HCT116 (cell line): ENCODE measurements at regions not wholly inside any gene's neighbourhood (a gene's known extent, or its start where the extent isn't known, plus 50 kb on each side); places are given as distances from the start of the nearest gene placed in this dataset.

Experiments
- ATAC-seq: fragments of 200-7000 bp; cut with Tn5 transposase; 2 replicates; pipeline ENCODE4 v1.9.1; 2020; ENCODE audit warnings: mild to moderate bottlenecking, moderate library complexity
- BruUV-seq: library from RNA; stranded (reverse); fragments of 400-500 nt; replicated peaks from 2 replicates; lab custom pipeline; 2021; lab: Mats Ljungman, UMichigan
- CTCF ChIA-PET: fragments of 300-600 bp; sonication (Branson Sonifier 250); formaldehyde crosslinking; loops from one replicate; lab custom pipeline; 2021; ENCODE audit warnings: antibody characterized with exemption; lab: Charles Lee
- POLR2A ChIA-PET: fragments of 300-600, 350-600 bp; sonication (Branson Sonifier 250); formaldehyde crosslinking; loops from one replicate; lab custom pipeline; 2021; ENCODE audit warnings: antibody characterized with exemption; lab: Charles Lee
- RAD21 ChIA-PET, 2 experiments: fragments of 300-600 bp; sonication (Branson Sonifier 250); formaldehyde crosslinking; loops; one replicate each; lab custom pipeline; 2023; ENCODE audit warnings: low total read pairs in 2 of 2; ENCODE audit not compliant: uncharacterized antibody in 2 of 2, unreplicated experiment in 2 of 2, low non-redundant PET in 1 of 2; lab: Charles Lee
- DNase-seq: peaks from one replicate; pipeline ENCODE4 v3.0.0-alpha.2; 2010; ENCODE audit warnings: low read depth, low spot score
- H2AFZ ChIP-seq: fragments of 200-600 bp; shearing (Covaris generic), sonication (generic); 2 replicates; pipeline ENCODE4 v1.6.1; 2017; ENCODE audit warnings: low read depth, mixed run types, mixed read lengths, antibody characterized with exemption, low read length; ENCODE audit not compliant: poor library complexity, severe bottlenecking
- H3K27ac ChIP-seq: 2 replicates; pipeline ENCODE4 v1.5.1; 2012; ENCODE audit warnings: low read depth, low read length
- H3K27me3 ChIP-seq: fragments of 200-600 bp; sonication (generic); 2 replicates; pipeline ENCODE4 v1.6.1; 2016; ENCODE audit warnings: mixed run types, low read length, mixed read lengths; ENCODE audit not compliant: insufficient read depth
- H3K36me3 ChIP-seq, 2 experiments: fragments of 200-500 bp in 1 of 2; fragments of 200-600 bp in 1 of 2; sonication (Bioruptor generic) in 1 of 2; sonication (generic) in 1 of 2; 2 replicates each; pipeline versions ENCODE4 v1.5.1 to v1.6.1; 2014 to 2016; ENCODE audit warnings: low read length in 2 of 2, inconsistent platforms in 1 of 2, mixed read lengths in 1 of 2, mixed run types in 1 of 2; ENCODE audit not compliant: insufficient read depth in 2 of 2, control insufficient read depth in 1 of 2
- H3K4me1 ChIP-seq, 2 experiments: fragments of 200-600 bp in 1 of 2; sonication (generic) in 1 of 2; 2 replicates each; pipeline versions ENCODE4 v1.5.1 to v1.6.1; 2012 to 2017; ENCODE audit warnings: low read length in 2 of 2, inconsistent platforms in 1 of 2, mild to moderate bottlenecking in 1 of 2, mixed read lengths in 1 of 2, mixed run types in 1 of 2, moderate library complexity in 1 of 2; ENCODE audit not compliant: insufficient read depth in 2 of 2, control insufficient read depth in 1 of 2
- H3K4me2 ChIP-seq: fragments of 200-600 bp; sonication (generic); 2 replicates; pipeline ENCODE4 v1.6.1; 2017; ENCODE audit warnings: mixed run types, low read length, mixed read lengths
- H3K4me3 ChIP-seq, 2 experiments: fragments of 200-600 bp in 1 of 2; sonication (generic) in 1 of 2; replicated peaks in 1 of 2; 2 replicates each; pipeline ENCODE4 v1.5.1; 2011 to 2016; ENCODE audit warnings: low read length in 2 of 2, control low read depth in 1 of 2, low read depth in 1 of 2, mild to moderate bottlenecking in 1 of 2, mixed read lengths in 1 of 2, mixed run types in 1 of 2
- H3K79me2 ChIP-seq: fragments of 200-600 bp; sonication (generic); 2 replicates; pipeline ENCODE4 v1.6.1; 2017; ENCODE audit warnings: mild to moderate bottlenecking, mixed run types, low read length, moderate library complexity, mixed read lengths; ENCODE audit not compliant: insufficient read depth
- H3K9ac ChIP-seq: fragments of 200-600 bp; sonication (generic); 2 replicates; pipeline ENCODE4 v1.6.1; 2016; ENCODE audit warnings: low read length, mixed read lengths
- H3K9me2 ChIP-seq: fragments of 200-600 bp; sonication (generic), shearing (Covaris generic); 2 replicates; pipeline ENCODE4 v1.6.1; 2017; ENCODE audit warnings: mixed run types, mild to moderate bottlenecking, moderate library complexity; ENCODE audit not compliant: insufficient read depth
- H3K9me3 ChIP-seq, 2 experiments: fragments of 200-500 bp in 1 of 2; fragments of 200-600 bp in 1 of 2; sonication (Bioruptor generic) in 1 of 2; sonication (generic) in 1 of 2; 2 replicates each; pipeline ENCODE4 v1.6.1; 2014 to 2017; ENCODE audit warnings: low read length in 2 of 2, mixed read lengths in 2 of 2, inconsistent platforms in 1 of 2, low read depth in 1 of 2, mild to moderate bottlenecking in 1 of 2, mixed run types in 1 of 2, moderate library complexity in 1 of 2; ENCODE audit not compliant: control insufficient read depth in 1 of 2, insufficient read depth in 1 of 2
- H4K20me1 ChIP-seq: fragments of 200-600 bp; sonication (generic), shearing (Covaris generic); 2 replicates; pipeline ENCODE4 v1.6.1; 2017; ENCODE audit warnings: mixed run types, mild to moderate bottlenecking, moderate library complexity; ENCODE audit not compliant: insufficient read depth
- ATF3 ChIP-seq: IDR thresholded peaks from 2 replicates; pipeline ENCODE4 v1.6.1; 2012
- CEBPB ChIP-seq: IDR thresholded peaks from 2 replicates; pipeline ENCODE4 v1.6.1; 2012; ENCODE audit warnings: low read depth
- EGR1 ChIP-seq: IDR thresholded peaks from 2 replicates; pipeline ENCODE4 v1.6.1; 2012; ENCODE audit warnings: low read depth
- ELF1 ChIP-seq: IDR thresholded peaks from 2 replicates; pipeline ENCODE4 v1.6.1; 2012; ENCODE audit warnings: low read depth, borderline replicate concordance
- JUND ChIP-seq: IDR thresholded peaks from 2 replicates; pipeline ENCODE4 v1.6.1; 2012
- POLR2AphosphoS5 ChIP-seq: IDR thresholded peaks from 2 replicates; pipeline ENCODE4 v1.6.1; 2011; ENCODE audit warnings: mild to moderate bottlenecking, low read depth, low read length, moderate library complexity
- RAD21 ChIP-seq: IDR thresholded peaks from 2 replicates; pipeline ENCODE4 v1.6.1; 2012; ENCODE audit warnings: low read depth, mild to moderate bottlenecking
- SIN3A ChIP-seq: IDR thresholded peaks from 2 replicates; pipeline ENCODE4 v1.6.1; 2012; ENCODE audit warnings: low read depth
- TCF7L2 ChIP-seq: IDR thresholded peaks from 2 replicates; pipeline ENCODE4 v1.7.0; 2011; ENCODE audit warnings: borderline replicate concordance, inconsistent platforms; ENCODE audit not compliant: insufficient read depth, insufficient read length; ENCODE audit errors: extremely low read depth
- YY1 ChIP-seq: IDR thresholded peaks from 2 replicates; pipeline ENCODE4 v1.6.1; 2011; ENCODE audit warnings: low read length, low read depth, moderate library complexity, mild to moderate bottlenecking; ENCODE audit not compliant: insufficient replicate concordance; ENCODE audit errors: extremely low read depth
- ZFX ChIP-seq: fragments of 450-650 bp; IDR thresholded peaks from 2 replicates; pipeline ENCODE4 v1.6.1; 2017
- intact Hi-C: fragments of 100-400 bp; cut with micrococcal nuclease; formaldehyde crosslinking; loops from 2 replicates; pipeline ENCODE4 v1.10.0; 2022
- TF ChIP-seq, protein P1 (sequence below): IDR thresholded peaks from 2 replicates; pipeline ENCODE4 v1.6.1; 2012; ENCODE audit warnings: low read depth

- Histone ChIP-seq H3K36me3 (no peaks in the 10 kb centered on the region), H3K4me1 (peaks cover 0 to 7% of the 10 kb centered on the region in 2 experiments; a peak in 1 of 4 replicates), H3K27ac (no peak overlapping the region), H3K9me3 (peaks cover 0 to 9% of the 10 kb centered on the region in 2 experiments; a peak in 1 of 4 replicates), H3K9ac (no peak overlapping the region), H2AFZ (no peak overlapping the region), H3K9me2 (no peaks in the 10 kb centered on the region), H3K79me2 (no peaks in the 10 kb centered on the region), H3K4me2 (no peak overlapping the region), H4K20me1 (no peaks in the 10 kb centered on the region), H3K4me3 (no peak overlapping the region), H3K27me3 (0 out of 2 replicates have a peak, but pooled peaks cover 4% of the 10 kb centered on the region)
- no peak for ATAC-seq
- no TSS peak for BruUV-seq
- TF ChIP-seq CEBPB (no peak), SIN3A (no peak), POLR2AphosphoS5 (no peak), RAD21 (no peak), ELF1 (no peak), ATF3 (no peak), JUND (no peak), EGR1 (no peak), YY1 (no peak), ZFX (no peak), TCF7L2 (no peak)
- TF ChIP-seq, protein P1, sequence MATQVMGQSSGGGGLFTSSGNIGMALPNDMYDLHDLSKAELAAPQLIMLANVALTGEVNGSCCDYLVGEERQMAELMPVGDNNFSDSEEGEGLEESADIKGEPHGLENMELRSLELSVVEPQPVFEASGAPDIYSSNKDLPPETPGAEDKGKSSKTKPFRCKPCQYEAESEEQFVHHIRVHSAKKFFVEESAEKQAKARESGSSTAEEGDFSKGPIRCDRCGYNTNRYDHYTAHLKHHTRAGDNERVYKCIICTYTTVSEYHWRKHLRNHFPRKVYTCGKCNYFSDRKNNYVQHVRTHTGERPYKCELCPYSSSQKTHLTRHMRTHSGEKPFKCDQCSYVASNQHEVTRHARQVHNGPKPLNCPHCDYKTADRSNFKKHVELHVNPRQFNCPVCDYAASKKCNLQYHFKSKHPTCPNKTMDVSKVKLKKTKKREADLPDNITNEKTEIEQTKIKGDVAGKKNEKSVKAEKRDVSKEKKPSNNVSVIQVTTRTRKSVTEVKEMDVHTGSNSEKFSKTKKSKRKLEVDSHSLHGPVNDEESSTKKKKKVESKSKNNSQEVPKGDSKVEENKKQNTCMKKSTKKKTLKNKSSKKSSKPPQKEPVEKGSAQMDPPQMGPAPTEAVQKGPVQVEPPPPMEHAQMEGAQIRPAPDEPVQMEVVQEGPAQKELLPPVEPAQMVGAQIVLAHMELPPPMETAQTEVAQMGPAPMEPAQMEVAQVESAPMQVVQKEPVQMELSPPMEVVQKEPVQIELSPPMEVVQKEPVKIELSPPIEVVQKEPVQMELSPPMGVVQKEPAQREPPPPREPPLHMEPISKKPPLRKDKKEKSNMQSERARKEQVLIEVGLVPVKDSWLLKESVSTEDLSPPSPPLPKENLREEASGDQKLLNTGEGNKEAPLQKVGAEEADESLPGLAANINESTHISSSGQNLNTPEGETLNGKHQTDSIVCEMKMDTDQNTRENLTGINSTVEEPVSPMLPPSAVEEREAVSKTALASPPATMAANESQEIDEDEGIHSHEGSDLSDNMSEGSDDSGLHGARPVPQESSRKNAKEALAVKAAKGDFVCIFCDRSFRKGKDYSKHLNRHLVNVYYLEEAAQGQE: no peak
- intact Hi-C loops: no loop called here
- DNase-seq: no peak
- ChIA-PET POLR2A (no interaction called here), RAD21 (no interaction called here), CTCF (no interaction called here)
Measured at GRCh38 chr1:229079016-229079595, 191.8 kb upstream of the RAB4A start.
